ENCODE measurements at regions not wholly inside any gene's neighbourhood (a gene's known extent, or its start where the extent isn't known, plus 50 kb on each side); places are given as distances from the start of the nearest gene placed in this dataset.

DNA sequence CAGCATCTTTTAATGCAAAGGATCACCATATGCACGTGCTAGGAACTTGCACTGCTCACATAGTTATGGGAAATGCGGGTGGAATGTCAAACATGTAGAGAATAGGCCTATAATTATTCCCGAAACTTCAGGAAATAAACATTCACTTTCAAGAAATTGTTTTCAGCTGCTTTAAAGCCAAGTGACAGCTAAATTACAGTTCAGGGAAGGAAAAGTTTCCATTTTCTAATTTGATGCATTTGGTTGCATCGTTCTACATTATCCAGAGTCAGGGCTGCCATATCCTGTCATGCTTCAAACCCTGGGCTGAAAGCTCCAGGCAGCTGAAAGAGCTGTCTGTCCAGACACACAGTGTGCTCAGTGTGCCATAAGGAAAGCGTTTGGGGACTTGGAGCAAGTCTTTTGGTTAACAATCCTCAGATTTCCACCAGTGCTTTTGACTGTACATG lies 518.1 kb downstream of the CSNK1G3 start:
- TF ChIP-seq, protein P1, sequence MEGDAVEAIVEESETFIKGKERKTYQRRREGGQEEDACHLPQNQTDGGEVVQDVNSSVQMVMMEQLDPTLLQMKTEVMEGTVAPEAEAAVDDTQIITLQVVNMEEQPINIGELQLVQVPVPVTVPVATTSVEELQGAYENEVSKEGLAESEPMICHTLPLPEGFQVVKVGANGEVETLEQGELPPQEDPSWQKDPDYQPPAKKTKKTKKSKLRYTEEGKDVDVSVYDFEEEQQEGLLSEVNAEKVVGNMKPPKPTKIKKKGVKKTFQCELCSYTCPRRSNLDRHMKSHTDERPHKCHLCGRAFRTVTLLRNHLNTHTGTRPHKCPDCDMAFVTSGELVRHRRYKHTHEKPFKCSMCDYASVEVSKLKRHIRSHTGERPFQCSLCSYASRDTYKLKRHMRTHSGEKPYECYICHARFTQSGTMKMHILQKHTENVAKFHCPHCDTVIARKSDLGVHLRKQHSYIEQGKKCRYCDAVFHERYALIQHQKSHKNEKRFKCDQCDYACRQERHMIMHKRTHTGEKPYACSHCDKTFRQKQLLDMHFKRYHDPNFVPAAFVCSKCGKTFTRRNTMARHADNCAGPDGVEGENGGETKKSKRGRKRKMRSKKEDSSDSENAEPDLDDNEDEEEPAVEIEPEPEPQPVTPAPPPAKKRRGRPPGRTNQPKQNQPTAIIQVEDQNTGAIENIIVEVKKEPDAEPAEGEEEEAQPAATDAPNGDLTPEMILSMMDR (IDR thresholded peaks at IDR 0.05; ENCODE audit: low read depth, low read length, missing input control): no peak
- TF ChIP-seq JUND (IDR thresholded peaks at IDR 0.05) (no peak), EGR1 (IDR thresholded peaks at IDR 0.05; ENCODE audit: low read depth in 2 of 2) (no peak), NR2F2 (IDR thresholded peaks at IDR 0.05) (no peak), YY1 (IDR thresholded peaks at IDR 0.05) (no peak)
- TF ChIP-seq, protein P2, sequence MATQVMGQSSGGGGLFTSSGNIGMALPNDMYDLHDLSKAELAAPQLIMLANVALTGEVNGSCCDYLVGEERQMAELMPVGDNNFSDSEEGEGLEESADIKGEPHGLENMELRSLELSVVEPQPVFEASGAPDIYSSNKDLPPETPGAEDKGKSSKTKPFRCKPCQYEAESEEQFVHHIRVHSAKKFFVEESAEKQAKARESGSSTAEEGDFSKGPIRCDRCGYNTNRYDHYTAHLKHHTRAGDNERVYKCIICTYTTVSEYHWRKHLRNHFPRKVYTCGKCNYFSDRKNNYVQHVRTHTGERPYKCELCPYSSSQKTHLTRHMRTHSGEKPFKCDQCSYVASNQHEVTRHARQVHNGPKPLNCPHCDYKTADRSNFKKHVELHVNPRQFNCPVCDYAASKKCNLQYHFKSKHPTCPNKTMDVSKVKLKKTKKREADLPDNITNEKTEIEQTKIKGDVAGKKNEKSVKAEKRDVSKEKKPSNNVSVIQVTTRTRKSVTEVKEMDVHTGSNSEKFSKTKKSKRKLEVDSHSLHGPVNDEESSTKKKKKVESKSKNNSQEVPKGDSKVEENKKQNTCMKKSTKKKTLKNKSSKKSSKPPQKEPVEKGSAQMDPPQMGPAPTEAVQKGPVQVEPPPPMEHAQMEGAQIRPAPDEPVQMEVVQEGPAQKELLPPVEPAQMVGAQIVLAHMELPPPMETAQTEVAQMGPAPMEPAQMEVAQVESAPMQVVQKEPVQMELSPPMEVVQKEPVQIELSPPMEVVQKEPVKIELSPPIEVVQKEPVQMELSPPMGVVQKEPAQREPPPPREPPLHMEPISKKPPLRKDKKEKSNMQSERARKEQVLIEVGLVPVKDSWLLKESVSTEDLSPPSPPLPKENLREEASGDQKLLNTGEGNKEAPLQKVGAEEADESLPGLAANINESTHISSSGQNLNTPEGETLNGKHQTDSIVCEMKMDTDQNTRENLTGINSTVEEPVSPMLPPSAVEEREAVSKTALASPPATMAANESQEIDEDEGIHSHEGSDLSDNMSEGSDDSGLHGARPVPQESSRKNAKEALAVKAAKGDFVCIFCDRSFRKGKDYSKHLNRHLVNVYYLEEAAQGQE (IDR thresholded peaks at IDR 0.05): no peak
- TF ChIP-seq, protein P3, sequence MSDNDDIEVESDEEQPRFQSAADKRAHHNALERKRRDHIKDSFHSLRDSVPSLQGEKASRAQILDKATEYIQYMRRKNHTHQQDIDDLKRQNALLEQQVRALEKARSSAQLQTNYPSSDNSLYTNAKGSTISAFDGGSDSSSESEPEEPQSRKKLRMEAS (IDR thresholded peaks at IDR 0.05): no peak
